Kidney (tissue), 13 donors: ENCODE measurements at regions not wholly inside any gene's neighbourhood (a gene's known extent, or its start where the extent isn't known, plus 50 kb on each side); places are given as distances from the start of the nearest gene placed in this dataset.

Experiments
- DNase-seq, 5 donors: peaks; one replicate each; pipeline ENCODE4 v3.0.0-alpha.2; 2013 to 2020
- FAIRE-seq: peaks from 2 replicates; lab custom pipeline; 2012; peaks lifted over from hg19 to GRCh38; lab: Jason Lieb, UNC
- H3K27ac ChIP-seq, 2 donors: one replicate each; pipeline ENCODE4 v1.7.0; 2013; ENCODE audit warnings: low read depth in 2 of 2, low read length in 2 of 2, inconsistent platforms in 1 of 2
- H3K27me3 ChIP-seq: one replicate; pipeline ENCODE4 v1.7.1; 2013; ENCODE audit warnings: low read length, inconsistent platforms; ENCODE audit not compliant: control insufficient read depth, insufficient read depth
- H3K36me3 ChIP-seq, 3 donors: one replicate each; pipeline versions ENCODE4 v1.7.0 to v1.7.1; 2013; ENCODE audit warnings: low read length in 3 of 3, control low read depth in 1 of 3, inconsistent platforms in 1 of 3; ENCODE audit not compliant: insufficient read depth in 3 of 3, control insufficient read depth in 2 of 3
- H3K4me1 ChIP-seq, 3 donors: one replicate each; pipeline versions ENCODE4 v1.7.0 to v1.7.1; 2013; ENCODE audit warnings: low read length in 3 of 3, inconsistent platforms in 1 of 3, low read depth in 1 of 3; ENCODE audit not compliant: control insufficient read depth in 2 of 3, insufficient read depth in 2 of 3
- H3K4me3 ChIP-seq, 3 donors: one replicate each; pipeline versions ENCODE4 v1.7.0 to v1.8.1; 2013; ENCODE audit warnings: low read length in 3 of 3, control low read depth in 1 of 3, inconsistent platforms in 1 of 3
- H3K9ac ChIP-seq, 3 donors: one replicate each; pipeline versions ENCODE4 v1.7.0 to v1.7.1; 2013; ENCODE audit warnings: low read length in 3 of 3, control low read depth in 1 of 3, inconsistent platforms in 1 of 3
- H3K9me3 ChIP-seq, 3 donors: one replicate each; pipeline versions ENCODE4 v1.7.0 to v1.7.1; 2013; ENCODE audit warnings: low read length in 3 of 3, control low read depth in 1 of 3, inconsistent platforms in 1 of 3; ENCODE audit not compliant: control insufficient read depth in 2 of 3, insufficient read depth in 1 of 3
- CTCF ChIP-seq: IDR thresholded peaks from 3 replicates; pipeline ENCODE4 v1.5.1; 2012; ENCODE audit warnings: mild to moderate bottlenecking, moderate library complexity, borderline replicate concordance; ENCODE audit not compliant: insufficient read depth; ENCODE audit errors: extremely low read depth
- intact Hi-C: fragments of 100-400 bp; cut with DNase I; formaldehyde crosslinking; loops from one replicate; pipeline ENCODE4 v1.11.1; 2022
- donor health status: control.
- donor health status: control.
- donor health status: control.
- donor health status: control.
- donor health status: control.
- donor health status: DM: yes; HTN: yes; CAD: no.
- donor health status: Normal renal cell carcinoma (clear cell type).

- Histone ChIP-seq H3K4me3 (no peak overlapping the region), H3K27ac (no peak overlapping the region), H3K9ac (no peak overlapping the region), H3K27me3 (no peaks in the 10 kb centered on the region), H3K4me1 (no peaks in the 10 kb centered on the region), H3K9me3 (no peaks in the 10 kb centered on the region), H3K36me3 (no peaks in the 10 kb centered on the region)
- DNase-seq (no peak), FAIRE-seq (no peak)
- no peak for TF ChIP-seq CTCF
- intact Hi-C loops, result no loop called here
Measured at GRCh38 chr9:108639696-108640095, 216.1 kb downstream of the ACTL7B start.

GRCh38 chr9:108639091-108639490 lies 216.7 kb downstream of the ACTL7B start:
- no peak for TF ChIP-seq CTCF
- Histone ChIP-seq H3K27ac (no peak overlapping the region), H3K27me3 (no peaks in the 10 kb centered on the region), H3K4me3 (no peak overlapping the region), H3K9ac (no peak overlapping the region), H3K9me3 (no peaks in the 10 kb centered on the region), H3K36me3 (no peaks in the 10 kb centered on the region), H3K4me1 (no peaks in the 10 kb centered on the region)
- intact Hi-C loops, result no loop called here
- DNase-seq (no peak), FAIRE-seq (no peak)

- TF ChIP-seq CTCF, result no peak
- H3K27me3 ChIP-seq, result no peaks in the 10 kb centered on the region
- H3K36me3 ChIP-seq, result no peaks in the 10 kb centered on the region
- no peaks in the 10 kb centered on the region for H3K9me3 ChIP-seq
- H3K4me1 ChIP-seq, result no peaks in the 10 kb centered on the region
- FAIRE-seq (no peak), DNase-seq (no peak)
- no peak overlapping the region for H3K4me3 ChIP-seq
- no peak overlapping the region for H3K9ac ChIP-seq
- intact Hi-C loops, result no loop called here
- H3K27ac ChIP-seq, result no peak overlapping the region
Measured at GRCh38 chr9:108637340-108637739, 218.4 kb downstream of the ACTL7B start.

GRCh38 chr9:108636013-108636412 lies 219.8 kb downstream of the ACTL7B start:
- intact Hi-C loops, result no loop called here

More at GRCh38 chr9:108636013-108636412, 219.8 kb downstream of the ACTL7B start:
- Histone ChIP-seq H3K9me3 (no peaks in the 10 kb centered on the region), H3K27me3 (no peaks in the 10 kb centered on the region), H3K27ac (no peak overlapping the region), H3K9ac (no peak overlapping the region), H3K36me3 (no peaks in the 10 kb centered on the region), H3K4me1 (no peaks in the 10 kb centered on the region), H3K4me3 (no peak overlapping the region)
- FAIRE-seq, result no peak
- DNase-seq, result peak in 3 of 5 donors; percentile 2 to 11 (median 10)
- no peak for TF ChIP-seq CTCF
